ENCODE measurements at regions not wholly inside any gene's neighbourhood (a gene's known extent, or its start where the extent isn't known, plus 50 kb on each side); places are given as distances from the start of the nearest gene placed in this dataset.

- TF ChIP-seq, protein P1, sequence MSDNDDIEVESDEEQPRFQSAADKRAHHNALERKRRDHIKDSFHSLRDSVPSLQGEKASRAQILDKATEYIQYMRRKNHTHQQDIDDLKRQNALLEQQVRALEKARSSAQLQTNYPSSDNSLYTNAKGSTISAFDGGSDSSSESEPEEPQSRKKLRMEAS (IDR thresholded peaks at IDR 0.05; ENCODE audit: low read depth): no peak
- no peak for TF ChIP-seq NRF1 (IDR thresholded peaks at IDR 0.05; ENCODE audit: low read depth, low read length)
- TF ChIP-seq, protein P2, sequence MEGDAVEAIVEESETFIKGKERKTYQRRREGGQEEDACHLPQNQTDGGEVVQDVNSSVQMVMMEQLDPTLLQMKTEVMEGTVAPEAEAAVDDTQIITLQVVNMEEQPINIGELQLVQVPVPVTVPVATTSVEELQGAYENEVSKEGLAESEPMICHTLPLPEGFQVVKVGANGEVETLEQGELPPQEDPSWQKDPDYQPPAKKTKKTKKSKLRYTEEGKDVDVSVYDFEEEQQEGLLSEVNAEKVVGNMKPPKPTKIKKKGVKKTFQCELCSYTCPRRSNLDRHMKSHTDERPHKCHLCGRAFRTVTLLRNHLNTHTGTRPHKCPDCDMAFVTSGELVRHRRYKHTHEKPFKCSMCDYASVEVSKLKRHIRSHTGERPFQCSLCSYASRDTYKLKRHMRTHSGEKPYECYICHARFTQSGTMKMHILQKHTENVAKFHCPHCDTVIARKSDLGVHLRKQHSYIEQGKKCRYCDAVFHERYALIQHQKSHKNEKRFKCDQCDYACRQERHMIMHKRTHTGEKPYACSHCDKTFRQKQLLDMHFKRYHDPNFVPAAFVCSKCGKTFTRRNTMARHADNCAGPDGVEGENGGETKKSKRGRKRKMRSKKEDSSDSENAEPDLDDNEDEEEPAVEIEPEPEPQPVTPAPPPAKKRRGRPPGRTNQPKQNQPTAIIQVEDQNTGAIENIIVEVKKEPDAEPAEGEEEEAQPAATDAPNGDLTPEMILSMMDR (IDR thresholded peaks at IDR 0.05): no peak
- TF ChIP-seq ZBTB33 (IDR thresholded peaks at IDR 0.05; ENCODE audit: borderline replicate concordance, low read depth): no peak
- TF ChIP-seq NFIC (IDR thresholded peaks at IDR 0.05; ENCODE audit: borderline replicate concordance): no peak
- TF ChIP-seq GABPA (IDR thresholded peaks at IDR 0.05; ENCODE audit: low read depth): no peak
- TF ChIP-seq FOXJ3 (CRISPR knock-in tag; IDR thresholded peaks at IDR 0.05): no peak
- TF ChIP-seq EP300 (IDR thresholded peaks at IDR 0.05; ENCODE audit: borderline replicate concordance in 1 of 2, low read depth in 1 of 2, low read length in 1 of 2): no peak
- TF ChIP-seq TEAD4 (IDR thresholded peaks at IDR 0.05; ENCODE audit: borderline replicate concordance, insufficient read depth): no peak
- TF ChIP-seq IRF3 (IDR thresholded peaks at IDR 0.05; ENCODE audit: low read depth, low read length): no peak
These were observed 793.8 kb downstream of the TBL1XR1 start (continued) for GRCh38 chr3:176403531-176403930.

DNA sequence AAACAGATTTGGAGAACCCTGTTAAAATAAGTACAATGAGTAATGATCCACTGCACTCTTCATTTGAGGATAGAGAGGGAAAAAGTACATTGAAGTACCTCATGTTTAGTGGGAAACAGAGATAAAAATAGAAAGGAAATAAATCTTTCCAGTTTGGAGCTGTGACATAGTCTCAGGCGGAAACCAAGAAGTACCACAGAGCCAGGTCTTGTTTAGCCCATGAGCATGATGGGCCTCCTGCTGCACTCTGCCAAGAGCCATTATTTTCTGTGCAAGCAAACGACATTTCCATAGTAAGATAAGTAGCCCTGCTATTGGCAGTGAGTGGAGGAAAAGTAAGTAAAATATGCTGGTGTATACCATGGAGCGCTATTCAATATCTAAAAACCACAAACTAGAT lies 796.1 kb downstream of the TBL1XR1 start:
- Histone ChIP-seq H3K4me3 (ENCODE audit: low read depth in 2 of 2, low read length in 1 of 2) (no peak overlapping the region), H3K27ac (ENCODE audit: low read depth in 2 of 2, low read length in 1 of 2) (no peak overlapping the region), H3K79me2 (ENCODE audit: insufficient read depth) (no peaks in the 10 kb centered on the region), H3K9me2 (no peaks in the 10 kb centered on the region), H3K27me3 (ENCODE audit: insufficient read depth) (no peaks in the 10 kb centered on the region), H2AFZ (ENCODE audit: low read depth) (no peak overlapping the region), H3K4me2 (no peak overlapping the region), H3K9me3 (no peaks in the 10 kb centered on the region), H4K20me1 (ENCODE audit: insufficient read depth) (no peaks in the 10 kb centered on the region), H3K4me1 (ENCODE audit: control insufficient read depth in 1 of 2, insufficient read depth in 2 of 2, low read depth in 1 of 2, low read length in 1 of 2) (no peaks in the 10 kb centered on the region), H3K36me3 (replicated peaks in 1 of 2; ENCODE audit: control insufficient read depth in 1 of 2, insufficient read depth in 2 of 2, low read length in 1 of 2) (no peaks in the 10 kb centered on the region), H3F3A (replicated peaks; ENCODE audit: insufficient read depth) (no peaks in the 10 kb centered on the region), H3K9ac (no peak overlapping the region)
- TF ChIP-seq EZH2phosphoT487 (IDR thresholded peaks at IDR 0.05; ENCODE audit: borderline replicate concordance, low read depth): no peak
- no peak for TF ChIP-seq FOSL2 (IDR thresholded peaks at IDR 0.05; ENCODE audit: borderline replicate concordance, low read depth)
- TF ChIP-seq POLR2AphosphoS5 (IDR thresholded peaks at IDR 0.05; ENCODE audit: low read depth, low read length): no peak
- TF ChIP-seq NFIC (IDR thresholded peaks at IDR 0.05; ENCODE audit: borderline replicate concordance): no peak
- no peak for TF ChIP-seq GATA2 (CRISPR knock-in tag; IDR thresholded peaks at IDR 0.05)
- TF ChIP-seq YY1 (IDR thresholded peaks at IDR 0.05; ENCODE audit: low read depth): no peak
- no peak for TF ChIP-seq RFX5 (IDR thresholded peaks at IDR 0.05; ENCODE audit: low read length)
- no peak for TF ChIP-seq RXRA (IDR thresholded peaks at IDR 0.05; ENCODE audit: borderline replicate concordance, low read depth)
- TF ChIP-seq TEAD4 (IDR thresholded peaks at IDR 0.05; ENCODE audit: borderline replicate concordance, insufficient read depth): no peak
- no peak for TF ChIP-seq RAD21 (IDR thresholded peaks at IDR 0.05; ENCODE audit: low read length)
- no peak for TF ChIP-seq FOXJ3 (CRISPR knock-in tag; IDR thresholded peaks at IDR 0.05)
- TF ChIP-seq IRF3 (IDR thresholded peaks at IDR 0.05; ENCODE audit: low read depth, low read length): no peak
- TF ChIP-seq USF2 (IDR thresholded peaks at IDR 0.05; ENCODE audit: borderline replicate concordance, low read depth, low read length): no peak
- no peak for TF ChIP-seq SMC3 (IDR thresholded peaks at IDR 0.05; ENCODE audit: low read depth, low read length)
- TF ChIP-seq USF1 (IDR thresholded peaks at IDR 0.05; ENCODE audit: borderline replicate concordance, low read depth): no peak
- ChIA-PET CTCF (no interaction called here), POLR2A (no interaction called here)
- no peak for DNase-seq
- WGBS (ENCODE audit: low lambda C conversion rate): 42% methylated on average over 3 of the region's 3 CpGs

Data from SK-N-SH (cell line).